Islet of Langerhans (tissue), 1 donor: ENCODE measurements at regions not wholly inside any gene's neighbourhood (a gene's known extent, or its start where the extent isn't known, plus 50 kb on each side); places are given as distances from the start of the nearest gene placed in this dataset.
"Not testable (repeated sequence)": the region's sequence is repeated elsewhere in the genome, so short reads cannot be mapped to it uniquely, and the experiment has no call there.

Experiments used
- FAIRE-seq: peaks from one replicate; lab custom pipeline; 2011; peaks lifted over from hg19 to GRCh38; lab: Jason Lieb, UNC

GRCh38 chr5:100697970-100698369, 162.8 kb downstream of the FAM174A start:
- no peak for FAIRE-seq

- no peak for FAIRE-seq
These were observed 171.6 kb downstream of the FAM174A start for GRCh38 chr5:100706776-100707175.

GRCh38 chr5:100708645-100709171, 173.5 kb downstream of the FAM174A start:
- no peak for FAIRE-seq

GRCh38 chr5:100709771-100710170, 174.6 kb downstream of the FAM174A start:
- FAIRE-seq = no peak

- not testable (repeated sequence) for FAIRE-seq
These were observed 179.6 kb downstream of the FAM174A start for GRCh38 chr5:100714780-100715179.

GRCh38 chr5:100722657-100723056, 180.4 kb downstream of the ST8SIA4 start:
- no peak for FAIRE-seq

GRCh38 chr5:100723229-100723628, 179.9 kb downstream of the ST8SIA4 start:
- no peak for FAIRE-seq

- no peak for FAIRE-seq
These were observed 177.0 kb downstream of the ST8SIA4 start for GRCh38 chr5:100726116-100726515.

- FAIRE-seq = peak; percentile 71
These were observed 171.3 kb downstream of the ST8SIA4 start for GRCh38 chr5:100731768-100732167.

GRCh38 chr5:100746730-100747129, 156.4 kb downstream of the ST8SIA4 start:
- no peak for FAIRE-seq

GRCh38 chr5:100749771-100750284, 153.3 kb downstream of the ST8SIA4 start:
- no peak for FAIRE-seq

GRCh38 chr5:100755435-100755834, 147.6 kb downstream of the ST8SIA4 start:
- FAIRE-seq = no peak
